HL-60 (cell line): ENCODE measurements at regions not wholly inside any gene's neighbourhood (a gene's known extent, or its start where the extent isn't known, plus 50 kb on each side); places are given as distances from the start of the nearest gene placed in this dataset.

ENCODE experiments used
- CTCF ChIP-seq: IDR thresholded peaks from one replicate; pipeline ENCODE4 v1.5.1; 2011; ENCODE audit warnings: low read length, control low read depth, inconsistent platforms; ENCODE audit not compliant: insufficient read depth
- GABPA ChIP-seq: IDR thresholded peaks from 2 replicates; pipeline ENCODE4 v1.6.1; 2012; ENCODE audit warnings: low read depth
- POLR2AphosphoS5 ChIP-seq: IDR thresholded peaks from 2 replicates; pipeline ENCODE4 v1.6.1; 2012; ENCODE audit warnings: low read depth
- REST ChIP-seq: IDR thresholded peaks from 2 replicates; pipeline ENCODE4 v1.6.1; 2012; ENCODE audit warnings: low read depth; ENCODE audit not compliant: insufficient replicate concordance

GRCh38 chr2:204321910-204322751 is 223.1 kb upstream of the PARD3B start:
- no peak for TF ChIP-seq CTCF
- no peak for TF ChIP-seq POLR2AphosphoS5
- no peak for TF ChIP-seq REST
- TF ChIP-seq GABPA, result no peak
